ENCODE measurements at regions not wholly inside any gene's neighbourhood (a gene's known extent, or its start where the extent isn't known, plus 50 kb on each side); places are given as distances from the start of the nearest gene placed in this dataset.

DNA sequence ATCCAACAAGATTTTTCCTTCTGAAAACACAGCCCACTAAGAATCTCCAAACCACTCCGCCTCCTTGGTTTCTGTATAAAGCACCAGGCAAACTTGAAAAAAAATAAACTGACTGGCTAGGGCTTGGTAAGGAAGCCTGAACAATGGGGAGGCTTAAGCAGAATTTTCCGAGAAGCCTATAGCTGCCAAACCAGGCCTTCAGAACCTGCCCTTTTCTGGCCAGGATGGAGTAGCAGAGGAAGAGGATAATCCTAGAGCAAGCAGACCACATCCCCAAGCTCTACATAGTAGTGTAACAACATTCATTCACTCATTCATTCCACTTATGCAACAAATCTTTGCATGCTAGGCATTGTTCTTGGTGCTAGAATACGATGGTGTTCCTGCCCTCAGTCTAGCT is 529.6 kb upstream of the ZEB2 start (continued):
- TF ChIP-seq, protein P1, sequence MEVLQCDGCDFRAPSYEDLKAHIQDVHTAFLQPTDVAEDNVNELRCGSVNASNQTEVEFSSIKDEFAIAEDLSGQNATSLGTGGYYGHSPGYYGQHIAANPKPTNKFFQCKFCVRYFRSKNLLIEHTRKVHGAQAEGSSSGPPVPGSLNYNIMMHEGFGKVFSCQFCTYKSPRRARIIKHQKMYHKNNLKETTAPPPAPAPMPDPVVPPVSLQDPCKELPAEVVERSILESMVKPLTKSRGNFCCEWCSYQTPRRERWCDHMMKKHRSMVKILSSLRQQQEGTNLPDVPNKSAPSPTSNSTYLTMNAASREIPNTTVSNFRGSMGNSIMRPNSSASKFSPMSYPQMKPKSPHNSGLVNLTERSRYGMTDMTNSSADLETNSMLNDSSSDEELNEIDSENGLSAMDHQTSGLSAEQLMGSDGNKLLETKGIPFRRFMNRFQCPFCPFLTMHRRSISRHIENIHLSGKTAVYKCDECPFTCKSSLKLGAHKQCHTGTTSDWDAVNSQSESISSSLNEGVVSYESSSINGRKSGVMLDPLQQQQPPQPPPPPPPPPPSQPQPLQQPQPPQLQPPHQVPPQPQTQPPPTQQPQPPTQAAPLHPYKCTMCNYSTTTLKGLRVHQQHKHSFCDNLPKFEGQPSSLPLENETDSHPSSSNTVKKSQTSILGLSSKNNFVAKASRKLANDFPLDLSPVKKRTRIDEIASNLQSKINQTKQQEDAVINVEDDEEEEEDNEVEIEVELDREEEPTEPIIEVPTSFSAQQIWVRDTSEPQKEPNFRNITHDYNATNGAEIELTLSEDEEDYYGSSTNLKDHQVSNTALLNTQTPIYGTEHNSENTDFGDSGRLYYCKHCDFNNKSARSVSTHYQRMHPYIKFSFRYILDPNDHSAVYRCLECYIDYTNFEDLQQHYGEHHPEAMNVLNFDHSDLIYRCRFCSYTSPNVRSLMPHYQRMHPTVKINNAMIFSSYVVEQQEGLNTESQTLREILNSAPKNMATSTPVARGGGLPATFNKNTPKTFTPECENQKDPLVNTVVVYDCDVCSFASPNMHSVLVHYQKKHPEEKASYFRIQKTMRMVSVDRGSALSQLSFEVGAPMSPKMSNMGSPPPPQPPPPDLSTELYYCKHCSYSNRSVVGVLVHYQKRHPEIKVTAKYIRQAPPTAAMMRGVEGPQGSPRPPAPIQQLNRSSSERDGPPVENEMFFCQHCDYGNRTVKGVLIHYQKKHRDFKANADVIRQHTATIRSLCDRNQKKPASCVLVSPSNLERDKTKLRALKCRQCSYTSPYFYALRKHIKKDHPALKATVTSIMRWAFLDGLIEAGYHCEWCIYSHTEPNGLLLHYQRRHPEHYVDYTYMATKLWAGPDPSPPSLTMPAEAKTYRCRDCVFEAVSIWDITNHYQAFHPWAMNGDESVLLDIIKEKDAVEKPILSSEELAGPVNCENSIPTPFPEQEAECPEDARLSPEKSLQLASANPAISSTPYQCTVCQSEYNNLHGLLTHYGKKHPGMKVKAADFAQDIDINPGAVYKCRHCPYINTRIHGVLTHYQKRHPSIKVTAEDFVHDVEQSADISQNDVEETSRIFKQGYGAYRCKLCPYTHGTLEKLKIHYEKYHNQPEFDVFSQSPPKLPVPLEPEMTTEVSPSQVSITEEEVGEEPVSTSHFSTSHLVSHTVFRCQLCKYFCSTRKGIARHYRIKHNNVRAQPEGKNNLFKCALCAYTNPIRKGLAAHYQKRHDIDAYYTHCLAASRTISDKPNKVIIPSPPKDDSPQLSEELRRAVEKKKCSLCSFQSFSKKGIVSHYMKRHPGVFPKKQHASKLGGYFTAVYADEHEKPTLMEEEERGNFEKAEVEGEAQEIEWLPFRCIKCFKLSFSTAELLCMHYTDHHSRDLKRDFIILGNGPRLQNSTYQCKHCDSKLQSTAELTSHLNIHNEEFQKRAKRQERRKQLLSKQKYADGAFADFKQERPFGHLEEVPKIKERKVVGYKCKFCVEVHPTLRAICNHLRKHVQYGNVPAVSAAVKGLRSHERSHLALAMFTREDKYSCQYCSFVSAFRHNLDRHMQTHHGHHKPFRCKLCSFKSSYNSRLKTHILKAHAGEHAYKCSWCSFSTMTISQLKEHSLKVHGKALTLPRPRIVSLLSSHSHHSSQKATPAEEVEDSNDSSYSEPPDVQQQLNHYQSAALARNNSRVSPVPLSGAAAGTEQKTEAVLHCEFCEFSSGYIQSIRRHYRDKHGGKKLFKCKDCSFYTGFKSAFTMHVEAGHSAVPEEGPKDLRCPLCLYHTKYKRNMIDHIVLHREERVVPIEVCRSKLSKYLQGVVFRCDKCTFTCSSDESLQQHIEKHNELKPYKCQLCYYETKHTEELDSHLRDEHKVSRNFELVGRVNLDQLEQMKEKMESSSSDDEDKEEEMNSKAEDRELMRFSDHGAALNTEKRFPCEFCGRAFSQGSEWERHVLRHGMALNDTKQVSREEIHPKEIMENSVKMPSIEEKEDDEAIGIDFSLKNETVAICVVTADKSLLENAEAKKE (CRISPR knock-in tag; IDR thresholded peaks at IDR 0.05), result no peak

DNA sequence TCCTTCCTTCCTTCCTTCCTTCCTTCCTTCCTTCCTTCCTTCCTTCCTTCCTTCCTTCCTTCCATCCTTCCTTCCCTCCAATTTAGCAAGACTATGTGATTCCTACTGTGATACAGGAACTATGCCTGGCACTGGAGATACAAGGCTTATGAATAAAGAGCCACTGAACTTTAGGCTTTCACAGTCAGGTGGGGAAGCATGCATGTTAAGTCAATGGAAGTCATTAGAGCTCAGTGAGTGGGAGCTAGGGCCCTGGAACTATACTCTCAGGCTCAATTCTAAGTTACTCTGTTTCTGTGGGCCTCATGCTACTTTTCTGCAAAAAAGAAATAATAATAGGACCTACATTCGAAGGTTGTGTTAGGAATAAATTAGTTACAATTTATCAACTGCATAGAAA is 527.6 kb upstream of the ZEB2 start:
- no peaks in the 10 kb centered on the region for H3K36me3 Mint-ChIP-seq (ENCODE audit: low read depth)
- TF ChIP-seq, protein P1 (CRISPR knock-in tag; IDR thresholded peaks at IDR 0.05), result no peak
- TF ChIP-seq EZH2 (IDR thresholded peaks at IDR 0.05; ENCODE audit: low read depth, unreplicated experiment) (no peak), JUNB (IDR thresholded peaks at IDR 0.05; ENCODE audit: unreplicated experiment) (no peak), EZH2phosphoT487 (IDR thresholded peaks at IDR 0.05; ENCODE audit: unreplicated experiment) (no peak), NANOG (IDR thresholded peaks at IDR 0.05; ENCODE audit: borderline replicate concordance) (no peak), CREB1 (CRISPR knock-in tag; IDR thresholded peaks at IDR 0.05; ENCODE audit: low read depth) (no peak), ZNF114 (CRISPR knock-in tag; IDR thresholded peaks at IDR 0.05) (no peak), STAT1 (IDR thresholded peaks at IDR 0.05; ENCODE audit: unreplicated experiment) (no peak)
- TF ChIP-seq, protein P2, sequence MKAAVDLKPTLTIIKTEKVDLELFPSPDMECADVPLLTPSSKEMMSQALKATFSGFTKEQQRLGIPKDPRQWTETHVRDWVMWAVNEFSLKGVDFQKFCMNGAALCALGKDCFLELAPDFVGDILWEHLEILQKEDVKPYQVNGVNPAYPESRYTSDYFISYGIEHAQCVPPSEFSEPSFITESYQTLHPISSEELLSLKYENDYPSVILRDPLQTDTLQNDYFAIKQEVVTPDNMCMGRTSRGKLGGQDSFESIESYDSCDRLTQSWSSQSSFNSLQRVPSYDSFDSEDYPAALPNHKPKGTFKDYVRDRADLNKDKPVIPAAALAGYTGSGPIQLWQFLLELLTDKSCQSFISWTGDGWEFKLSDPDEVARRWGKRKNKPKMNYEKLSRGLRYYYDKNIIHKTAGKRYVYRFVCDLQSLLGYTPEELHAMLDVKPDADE (IDR thresholded peaks at IDR 0.05), result no peak

More for the DNA sequence above, 527.6 kb upstream of the ZEB2 start:
- Histone ChIP-seq H3K27me3 (ENCODE audit: insufficient read depth) (no peaks in the 10 kb centered on the region), H3K79me2 (replicated peaks; ENCODE audit: insufficient read depth) (no peaks in the 10 kb centered on the region), H3K4me2 (no peak overlapping the region), H3K9me2 (ENCODE audit: insufficient read depth) (no peaks in the 10 kb centered on the region), H4K20me1 (replicated peaks; ENCODE audit: insufficient read depth) (no peaks in the 10 kb centered on the region), H3F3A (replicated peaks; ENCODE audit: low read depth) (no peaks in the 10 kb centered on the region), H3K4me3 (no peak overlapping the region), H2AFZ (no peak overlapping the region), H3K27ac (ENCODE audit: low read depth) (no peak overlapping the region), H3K36me3 (ENCODE audit: insufficient read depth) (no peaks in the 10 kb centered on the region; the same call in 1 of the 2 replicates), H3K4me1 (ENCODE audit: insufficient read depth) (no peaks in the 10 kb centered on the region)
- Mint-ChIP-seq H3K27ac (no peak overlapping the region), H3K9me3 (no peaks in the 10 kb centered on the region), H3K27me3 (ENCODE audit: insufficient read depth, low read depth, poor library complexity) (no peaks in the 10 kb centered on the region), H3K4me3 (no peak overlapping the region), H3K4me1 (peaks cover 3% of the 10 kb centered on the region)
- no peak for ATAC-seq
- no peak for DNase-seq (ENCODE audit: low spot score)

Measured in GM23338 (cell line).